Hematopoietic multipotent progenitor cell treated with erythropoietin and hydrocortisone succinate and interleukin-3 and kit ligand, for 6 days (in vitro differentiated cells): ENCODE measurements at regions not wholly inside any gene's neighbourhood (a gene's known extent, or its start where the extent isn't known, plus 50 kb on each side); places are given as distances from the start of the nearest gene placed in this dataset.

ENCODE experiments used
- DNase-seq: peaks from one replicate; pipeline ENCODE4 v3.0.0-alpha.2; 2015

- DNase-seq = no peak
Measured at GRCh38 chr7:136229790-136230189, 252.6 kb upstream of the MTPN start.

DNA sequence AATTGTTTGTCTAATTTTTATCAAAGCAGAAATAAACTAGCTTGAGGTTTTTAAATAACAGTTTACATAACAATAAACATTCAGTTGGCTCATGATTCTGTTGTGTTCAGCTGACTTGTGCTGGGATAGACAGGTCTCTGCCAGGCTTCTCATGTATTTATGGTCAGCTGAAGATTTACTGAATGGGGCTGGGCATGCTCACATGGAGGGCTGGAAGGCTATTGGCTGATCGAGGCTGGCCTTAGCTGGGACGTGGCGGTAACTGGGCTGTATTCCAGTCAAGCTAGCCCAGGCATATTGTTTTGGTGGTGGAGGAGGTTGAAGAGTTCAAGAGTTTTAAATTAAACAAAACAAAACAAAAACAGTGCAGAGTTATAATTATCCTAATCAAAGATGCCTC lies 251.0 kb upstream of the MTPN start:
- DNase-seq = no peak

GRCh38 chr7:136214356-136214755 lies 237.2 kb upstream of the MTPN start:
- no peak for DNase-seq

DNA sequence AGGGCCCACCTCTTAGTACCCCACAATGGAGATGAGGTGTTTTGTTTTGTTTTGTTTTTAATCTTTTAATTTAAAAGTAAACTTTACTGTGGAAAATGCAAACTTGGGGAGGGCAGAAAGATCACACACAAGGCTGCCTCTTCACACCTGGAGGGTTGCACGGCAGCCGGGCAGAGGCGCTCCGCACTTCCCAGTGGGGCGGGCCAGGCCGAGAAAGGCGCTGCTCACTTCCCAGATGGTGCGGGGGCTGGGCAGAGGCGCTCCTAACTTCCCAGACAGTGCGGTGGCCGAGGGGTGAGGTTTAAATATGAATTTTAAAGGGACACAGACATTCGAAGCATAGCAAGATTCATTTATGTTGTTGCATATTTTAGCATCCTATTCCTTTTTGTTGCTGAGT lies 235.9 kb upstream of the MTPN start:
- no peak for DNase-seq

- DNase-seq = no peak
Measured at GRCh38 chr7:136210664-136211063, 233.5 kb upstream of the MTPN start.

DNA sequence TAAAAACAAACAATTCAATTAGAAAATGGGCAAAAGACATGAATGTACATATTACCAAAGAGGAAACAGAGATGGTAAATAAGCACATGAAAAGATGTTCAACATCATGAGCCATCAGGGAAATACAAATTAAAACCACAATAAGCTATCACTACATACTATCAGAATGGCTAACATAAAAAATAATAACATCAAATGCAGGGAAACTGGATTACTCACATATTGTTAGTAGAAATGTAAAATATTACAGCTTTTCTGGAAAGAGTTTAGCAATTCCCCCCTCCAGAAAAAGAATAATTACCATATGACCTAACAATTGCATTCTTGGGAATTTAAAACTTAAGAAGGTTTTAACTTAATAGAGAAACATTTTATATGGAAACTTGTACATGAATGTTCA lies 232.9 kb upstream of the MTPN start:
- DNase-seq = no peak

- DNase-seq = no peak
Measured at GRCh38 chr7:136205956-136206355, 228.8 kb upstream of the MTPN start.

DNA sequence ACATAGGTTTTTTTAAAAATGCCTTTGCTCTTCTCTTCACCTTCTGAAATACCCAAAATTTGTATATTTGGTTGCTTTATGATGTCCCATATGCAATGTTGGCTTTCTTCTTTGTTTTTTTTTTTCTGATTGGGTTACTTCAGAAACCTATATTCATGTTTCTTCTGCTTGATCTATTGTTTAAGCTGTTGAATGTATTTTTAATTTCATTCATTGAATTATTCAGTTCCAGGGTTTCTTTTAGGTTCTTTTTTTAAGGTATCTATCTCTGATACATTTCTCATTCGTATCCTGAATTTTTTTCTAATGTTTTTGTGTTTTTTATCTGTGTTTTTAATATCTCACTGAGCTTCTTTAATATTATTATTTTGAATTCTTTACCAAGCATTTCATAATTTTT lies 221.0 kb upstream of the MTPN start:
- no peak for DNase-seq

GRCh38 chr7:136194878-136195277 lies 217.7 kb upstream of the MTPN start:
- no peak for DNase-seq

DNA sequence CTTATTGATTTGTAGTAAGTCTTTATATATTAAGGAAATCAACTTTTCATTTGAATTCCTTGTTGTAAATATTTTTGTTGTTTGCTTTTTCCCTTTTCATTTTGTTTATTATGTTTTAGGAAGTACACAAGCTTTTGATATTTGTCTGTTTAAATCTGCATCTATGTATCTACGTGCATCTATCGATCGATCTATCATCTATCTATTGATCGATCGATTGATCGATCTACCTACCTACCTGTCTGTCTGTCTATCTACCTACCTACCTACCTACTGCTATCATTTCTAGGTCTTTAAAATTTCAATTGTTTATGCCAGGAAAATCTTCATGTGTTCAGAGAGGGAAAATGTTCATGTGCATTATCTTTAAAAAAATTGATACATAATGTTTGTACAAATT lies 216.8 kb upstream of the MTPN start:
- no peak for DNase-seq

DNA sequence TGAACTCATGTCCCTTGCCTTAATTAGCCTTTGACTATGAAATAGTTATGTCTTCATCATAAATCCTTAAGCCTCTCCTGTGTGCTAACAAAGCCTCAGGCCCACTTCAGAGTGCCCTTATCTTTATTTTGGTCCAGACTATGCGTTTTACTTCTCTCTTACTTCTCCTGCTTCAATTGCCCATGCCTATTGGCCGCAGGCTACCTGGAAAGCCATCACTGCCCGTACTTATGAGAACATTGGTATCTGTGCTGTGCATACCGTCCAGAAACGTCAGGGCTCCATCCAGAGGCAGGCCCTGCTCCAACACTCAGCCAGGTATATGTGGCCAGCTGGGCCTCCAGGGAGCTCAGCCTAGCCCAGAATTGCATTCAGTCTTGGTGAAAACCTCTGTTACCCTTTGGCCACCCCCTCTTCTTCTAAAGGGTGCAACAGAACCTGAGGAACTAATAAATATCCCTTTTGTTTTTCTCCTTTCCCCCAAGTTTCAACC lies 212.4 kb upstream of the MTPN start:
- DNase-seq = no peak

DNA sequence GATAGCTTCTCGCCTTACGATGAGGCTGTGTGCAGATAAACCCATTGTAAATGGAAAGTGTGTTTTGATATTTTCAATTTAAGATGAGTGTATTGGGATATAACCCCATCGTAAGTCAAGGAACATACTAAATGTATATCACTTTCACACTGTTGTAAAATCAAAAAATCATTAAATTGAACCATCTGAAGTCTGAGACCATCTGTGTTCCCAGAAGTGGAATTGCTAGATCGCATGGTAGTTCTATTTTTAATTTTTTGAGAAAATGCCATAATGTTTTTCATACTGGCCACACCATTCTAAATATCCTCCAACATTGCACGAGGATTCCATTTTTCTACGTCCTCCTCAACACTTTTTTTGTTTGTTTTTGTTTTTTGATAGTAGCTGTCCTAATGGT lies 209.1 kb upstream of the MTPN start:
- DNase-seq = no peak

DNA sequence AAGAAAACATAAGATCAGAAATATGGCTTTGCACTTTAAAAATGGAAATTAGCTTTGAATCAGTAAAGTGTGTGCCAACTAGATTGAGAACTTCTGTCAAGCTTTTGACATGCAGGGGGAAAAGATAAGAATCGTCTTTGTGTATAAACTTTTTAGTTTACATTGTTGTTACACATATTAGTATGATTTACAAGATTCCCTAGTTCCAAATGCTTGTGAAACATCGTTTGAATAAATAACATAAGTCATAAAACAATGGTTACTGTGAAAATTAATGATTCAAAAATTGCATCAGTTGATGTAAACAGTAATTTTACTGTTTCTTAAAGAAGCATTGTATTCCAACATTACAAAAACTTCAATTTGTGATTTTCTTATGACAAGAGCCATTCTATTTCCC lies 207.6 kb upstream of the MTPN start:
- no peak for DNase-seq

GRCh38 chr7:136183981-136184380 lies 206.8 kb upstream of the MTPN start:
- DNase-seq = no peak

GRCh38 chr7:136180984-136181383 lies 203.8 kb upstream of the MTPN start:
- no peak for DNase-seq

DNA sequence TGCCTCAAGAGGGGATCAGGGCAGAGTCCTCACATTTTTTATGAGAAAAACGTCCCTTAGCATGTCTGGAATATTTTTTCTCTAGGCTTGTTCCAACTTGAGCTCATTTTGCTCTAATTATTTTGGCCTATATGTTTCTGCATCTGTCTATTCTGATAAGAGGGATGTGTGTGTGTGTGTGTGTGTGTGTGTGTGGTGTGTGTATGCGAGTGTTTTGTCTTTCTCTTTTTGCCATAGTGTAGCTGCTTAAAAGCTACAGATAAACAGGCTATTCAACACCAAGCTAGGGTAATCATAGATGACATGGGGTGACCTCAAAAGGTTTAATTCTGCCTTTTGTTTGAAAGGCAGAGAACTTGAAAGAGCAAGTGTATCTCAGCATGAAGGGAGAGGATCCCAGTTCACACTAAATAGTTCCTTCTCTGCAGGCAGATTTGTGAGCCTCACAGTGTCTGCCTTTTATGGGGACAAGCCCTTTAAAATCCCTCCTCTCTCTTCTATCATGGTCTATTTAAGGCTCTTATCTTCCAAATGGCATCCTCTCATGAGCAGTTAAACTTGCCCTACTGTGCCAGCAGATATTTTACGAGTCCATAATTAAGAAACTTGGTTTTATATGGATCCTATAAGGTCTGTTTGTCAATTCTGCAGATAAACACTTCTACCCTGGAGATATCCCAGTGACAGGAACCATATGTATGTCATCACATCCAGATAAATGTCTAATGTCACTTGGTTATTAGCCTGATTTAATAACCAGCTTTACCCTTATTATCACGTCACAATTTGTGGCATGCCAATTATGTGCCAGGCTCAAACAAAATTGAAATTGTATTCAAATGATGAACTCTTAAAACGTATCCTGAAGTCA lies 202.9 kb upstream of the MTPN start:
- DNase-seq = peak; percentile 52

DNA sequence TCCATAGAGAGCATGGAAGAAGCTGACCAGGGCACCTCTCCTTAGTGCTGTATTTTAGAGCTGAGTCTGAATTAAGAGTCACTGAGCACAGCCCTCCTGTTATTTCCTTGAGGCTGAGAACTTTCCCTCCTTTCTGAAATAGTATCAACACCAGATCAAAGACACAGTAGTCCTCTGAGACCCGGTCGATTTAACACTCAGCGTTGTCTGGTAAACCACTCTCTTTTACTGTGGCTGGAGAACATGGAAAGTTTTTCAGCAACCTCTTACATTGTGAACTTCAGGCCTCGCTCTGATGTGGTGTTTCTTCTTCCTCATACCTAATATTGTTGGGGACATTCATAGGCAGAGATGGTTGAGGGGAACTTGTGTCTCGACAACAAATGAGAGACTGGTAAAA lies 202.0 kb upstream of the MTPN start:
- DNase-seq = no peak

DNA sequence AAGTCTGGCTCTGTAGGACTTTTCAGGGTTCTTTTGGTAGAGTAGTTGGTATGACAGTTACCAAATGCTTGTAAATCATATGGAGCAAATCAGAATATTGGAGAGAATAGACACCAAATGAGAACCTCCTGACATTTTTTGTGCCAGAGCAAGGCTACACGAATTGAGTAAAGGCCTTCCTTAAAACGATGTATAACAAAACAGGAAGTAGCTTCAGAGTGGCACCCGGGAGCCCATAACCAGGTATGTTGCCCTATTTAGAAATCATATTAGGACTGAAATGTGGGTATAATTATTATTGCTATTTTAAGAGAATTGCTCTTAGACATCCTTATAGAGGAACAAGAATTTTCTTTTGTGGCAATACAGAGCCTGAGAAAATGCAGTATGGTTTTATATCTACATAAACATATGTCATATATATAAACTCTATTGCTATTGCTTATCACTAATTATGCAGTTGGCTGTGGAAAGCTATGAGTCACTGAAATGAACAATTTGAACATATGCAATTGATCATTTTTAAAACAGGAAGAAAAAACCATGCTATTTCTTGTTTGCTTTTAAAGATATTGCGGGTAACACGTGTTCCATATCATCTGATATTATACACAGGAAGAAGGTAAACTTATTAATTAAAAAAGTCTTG lies 197.4 kb upstream of the MTPN start:
- DNase-seq = peak; percentile 58

DNA sequence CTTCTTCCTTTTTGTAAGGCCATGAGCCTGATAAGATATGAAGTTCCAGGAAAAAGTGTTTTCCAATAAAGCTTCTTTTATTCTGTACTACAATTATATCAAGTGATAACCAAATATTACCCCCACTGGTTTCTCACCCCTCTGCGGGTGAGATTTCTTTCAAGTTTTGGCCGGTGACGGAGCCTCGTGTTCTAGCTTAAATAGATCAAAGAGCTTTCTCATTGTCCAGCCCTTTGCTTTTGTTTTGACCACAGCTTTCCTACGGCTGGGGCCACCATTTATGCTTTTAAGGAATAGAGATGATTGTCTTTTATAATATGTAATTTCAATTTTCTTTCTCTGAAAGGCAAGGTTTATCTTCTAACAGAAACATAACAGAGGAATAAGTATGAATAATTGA lies 196.7 kb upstream of the MTPN start:
- DNase-seq = no peak

GRCh38 chr7:136171233-136171632 lies 194.1 kb upstream of the MTPN start:
- no peak for DNase-seq

DNA sequence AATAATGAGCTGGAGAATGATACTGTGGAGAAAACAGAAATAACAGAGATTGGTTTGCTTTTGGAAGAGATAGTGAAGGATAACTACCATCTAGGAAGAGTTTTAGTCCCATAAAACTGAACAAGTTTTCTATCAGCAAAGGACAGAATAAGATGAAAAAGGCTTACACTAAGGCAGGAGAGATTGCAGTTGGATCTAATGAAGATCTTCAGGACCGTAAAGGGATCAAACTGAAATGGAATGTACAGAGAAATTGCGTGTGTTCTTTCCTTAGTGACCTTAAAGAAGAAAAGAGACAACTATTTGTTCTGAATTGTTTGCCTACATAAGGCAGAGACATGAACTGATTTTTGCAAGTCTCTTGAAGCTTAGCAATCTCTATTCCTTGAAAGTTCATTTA lies 191.7 kb upstream of the MTPN start:
- DNase-seq = no peak

- no peak for DNase-seq
Measured at GRCh38 chr7:136167991-136168390, 190.8 kb upstream of the MTPN start.

DNA sequence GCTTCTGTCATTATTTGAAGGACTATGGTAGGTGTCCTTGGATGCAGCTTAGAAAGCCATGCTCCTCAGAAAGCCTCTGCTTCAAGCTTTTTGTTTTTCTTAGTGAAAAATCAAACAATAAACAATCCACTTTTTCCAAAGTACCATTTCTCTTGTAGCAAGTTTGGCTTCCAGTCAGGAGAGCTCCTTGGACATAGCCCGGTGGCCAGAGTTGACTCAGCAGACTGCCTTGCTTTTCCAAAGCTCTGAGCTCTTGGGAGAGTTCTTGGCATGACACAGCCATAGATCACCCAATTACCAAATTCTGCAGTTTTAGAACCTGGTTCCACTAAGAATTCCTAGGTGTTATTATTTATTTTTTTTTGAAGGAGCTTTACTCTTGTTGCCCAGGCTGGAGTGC lies 189.4 kb upstream of the MTPN start:
- DNase-seq = no peak

DNA sequence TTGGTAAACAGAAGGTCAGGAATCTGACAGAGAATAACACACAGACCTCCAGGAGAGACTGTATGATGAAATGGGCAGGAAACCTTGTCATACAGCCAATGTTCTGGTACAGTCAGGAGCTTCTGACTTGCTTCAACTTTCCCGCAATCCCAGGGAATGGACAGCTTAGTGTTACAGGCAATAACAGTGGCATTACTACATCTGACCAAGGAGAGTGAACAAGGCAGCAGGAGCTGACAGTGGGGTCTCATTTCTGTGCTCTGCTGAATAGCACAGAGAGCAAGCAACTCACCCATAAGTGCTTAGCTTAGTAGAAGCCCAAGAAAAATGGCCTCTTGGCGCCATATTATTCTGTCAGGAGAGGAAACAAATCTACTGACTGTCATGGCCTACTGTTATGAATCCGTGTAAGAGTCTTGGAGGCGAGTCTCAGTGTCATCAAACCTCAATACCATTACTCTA lies 186.2 kb upstream of the MTPN start:
- no peak for DNase-seq
